Right atrium auricular region (tissue), 2 donors: ENCODE measurements at regions not wholly inside any gene's neighbourhood (a gene's known extent, or its start where the extent isn't known, plus 50 kb on each side); places are given as distances from the start of the nearest gene placed in this dataset.

Experiments used
- DNase-seq: peaks from one replicate; pipeline ENCODE4 v3.0.0-alpha.2; 2019; ENCODE audit warnings: low spot score
- H3K27ac ChIP-seq, 2 donors: fragments of 200-600 bp; sonication (generic); 1 replicate in 1 of 2; 2 replicates in 1 of 2; pipeline ENCODE4 v1.5.1; 2016 to 2019
- H3K27me3 ChIP-seq, 2 donors: fragments of 200-600 bp; sonication (generic); one replicate each; pipeline versions ENCODE4 v1.5.1 to v1.6.0; 2017 to 2019
- H3K36me3 ChIP-seq: fragments of 200-600 bp; sonication (generic); one replicate; pipeline ENCODE4 v1.5.1; 2016
- H3K4me1 ChIP-seq, 2 donors: fragments of 200-600 bp; sonication (generic); one replicate each; pipeline versions ENCODE4 v1.5.1 to v1.6.0; 2017 to 2019
- H3K4me3 ChIP-seq, 2 donors: fragments of 200-600 bp; sonication (generic); 1 replicate in 1 of 2; 2 replicates in 1 of 2; pipeline ENCODE4 v1.5.1; 2017 to 2019; ENCODE audit warnings: mild to moderate bottlenecking in 1 of 2, moderate library complexity in 1 of 2
- H3K9me3 ChIP-seq, 2 donors: fragments of 200-600 bp; sonication (generic); one replicate each; pipeline ENCODE4 v1.5.1; 2019
- CTCF ChIP-seq, 2 donors: fragments of 200-600 bp; sonication (generic); IDR thresholded peaks; one replicate each; pipeline ENCODE4 v1.5.1; 2019; ENCODE audit warnings: antibody characterized with exemption in 2 of 2

GRCh38 chr21:32064281-32064910, 191.6 kb downstream of the HUNK start:
- H3K4me3 ChIP-seq, result no peak overlapping the region
- H3K36me3 ChIP-seq, result no peaks in the 10 kb centered on the region
- H3K4me1 ChIP-seq, result no peaks in the 10 kb centered on the region
- H3K27me3 ChIP-seq, result no peaks in the 10 kb centered on the region
- H3K27ac ChIP-seq, result no peak overlapping the region
- DNase-seq, result no peak
- no peaks in the 10 kb centered on the region for H3K9me3 ChIP-seq
- no peak for TF ChIP-seq CTCF (IDR thresholded peaks at IDR 0.05)

DNA sequence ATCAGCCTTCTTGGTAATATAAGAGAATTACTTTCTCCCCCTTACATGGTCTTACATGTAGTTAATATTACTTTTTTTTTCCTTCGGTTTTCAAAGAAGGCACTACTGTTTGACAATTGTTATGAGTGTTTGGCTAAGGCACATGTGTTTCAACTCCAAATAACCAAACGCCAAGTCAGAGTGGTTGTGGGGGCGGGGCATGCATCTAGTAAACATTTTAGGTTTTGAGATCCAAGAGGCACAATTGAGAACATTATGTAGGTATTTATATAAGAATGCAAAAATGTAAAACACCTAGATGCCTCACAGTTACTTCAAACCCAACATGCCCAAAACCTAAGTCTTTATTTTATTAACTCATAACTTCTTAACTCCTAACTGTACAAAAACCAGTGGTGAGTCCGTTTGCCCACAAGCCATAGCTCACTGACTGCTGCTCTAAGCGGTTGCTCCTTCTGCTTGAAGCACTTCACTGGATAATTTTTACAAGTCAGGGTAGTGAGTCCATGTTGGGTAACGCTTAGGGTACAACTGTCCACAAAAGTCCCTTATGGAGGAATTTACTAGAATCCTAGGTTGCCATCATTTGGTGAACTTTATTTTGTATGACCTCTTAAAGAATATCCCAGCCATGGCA, 189.9 kb downstream of the HUNK start:
- DNase-seq, result no peak
- Histone ChIP-seq H3K27me3 (no peaks in the 10 kb centered on the region), H3K27ac (no peak overlapping the region), H3K4me1 (no peaks in the 10 kb centered on the region), H3K36me3 (no peaks in the 10 kb centered on the region), H3K9me3 (no peaks in the 10 kb centered on the region), H3K4me3 (no peak overlapping the region)
- TF ChIP-seq CTCF (IDR thresholded peaks at IDR 0.05), result no peak

DNA sequence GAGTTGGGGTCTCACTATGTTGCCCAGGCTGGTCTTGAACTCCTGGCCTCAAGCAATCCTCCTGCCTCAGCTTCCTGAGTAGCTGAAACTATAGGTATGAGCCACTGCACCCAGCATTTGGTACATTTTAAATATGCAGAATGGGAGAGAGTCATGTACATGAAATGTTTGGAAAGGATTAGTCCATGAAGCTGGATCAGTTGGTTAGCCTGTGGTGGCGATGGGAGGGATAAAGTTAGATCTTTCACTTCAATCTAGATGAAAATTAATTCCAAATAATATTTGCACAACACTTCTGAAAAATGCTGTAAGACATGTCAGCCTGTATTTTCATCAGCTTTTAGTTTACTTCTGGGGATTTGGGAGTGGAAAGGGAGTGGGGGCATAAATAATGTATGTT, 188.9 kb downstream of the HUNK start:
- H3K9me3 ChIP-seq, result no peaks in the 10 kb centered on the region
- TF ChIP-seq CTCF (IDR thresholded peaks at IDR 0.05), result no peak
- H3K4me3 ChIP-seq, result no peak overlapping the region
- no peaks in the 10 kb centered on the region for H3K4me1 ChIP-seq
- no peaks in the 10 kb centered on the region for H3K36me3 ChIP-seq
- no peak overlapping the region for H3K27ac ChIP-seq
- H3K27me3 ChIP-seq, result no peaks in the 10 kb centered on the region
- no peak for DNase-seq

DNA sequence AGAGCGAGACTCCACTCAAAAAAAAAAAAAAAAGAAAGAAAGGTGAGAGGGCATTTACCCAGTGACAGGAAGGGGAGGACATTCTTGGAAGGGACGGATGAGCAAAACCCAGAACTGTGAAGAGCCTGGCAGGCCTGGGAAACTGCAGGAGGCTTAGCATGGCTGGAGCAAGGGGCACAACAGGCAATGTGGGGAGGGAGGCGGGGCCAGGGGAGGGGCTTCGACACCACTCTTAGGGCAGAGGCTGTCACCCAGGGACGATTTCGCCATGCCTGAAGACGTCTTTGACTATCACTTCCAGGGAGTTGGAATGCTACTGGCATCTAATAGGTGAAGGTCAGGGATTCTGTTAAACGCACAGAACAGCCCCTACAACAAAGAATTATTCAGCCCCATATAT, 184.0 kb downstream of the HUNK start:
- H3K4me3 ChIP-seq, result no peak overlapping the region
- no peaks in the 10 kb centered on the region for H3K4me1 ChIP-seq
- no peak for TF ChIP-seq CTCF (IDR thresholded peaks at IDR 0.05)
- no peak overlapping the region for H3K27ac ChIP-seq
- no peaks in the 10 kb centered on the region for H3K36me3 ChIP-seq
- H3K27me3 ChIP-seq, result no peaks in the 10 kb centered on the region
- no peak for DNase-seq
- peaks cover 0 to 7% of the 10 kb centered on the region in 2 donors for H3K9me3 ChIP-seq

- Histone ChIP-seq H3K4me3 (no peak overlapping the region), H3K27ac (no peak overlapping the region), H3K27me3 (no peaks in the 10 kb centered on the region), H3K36me3 (no peaks in the 10 kb centered on the region), H3K9me3 (peaks cover 0 to 12% of the 10 kb centered on the region in 2 donors), H3K4me1 (peaks cover 0 to 5% of the 10 kb centered on the region in 2 donors)
- TF ChIP-seq CTCF (IDR thresholded peaks at IDR 0.05), result no peak
- no peak for DNase-seq
These were observed 182.5 kb downstream of the HUNK start for GRCh38 chr21:32055305-32055704.
